Coronary artery (tissue), 2 donors: ENCODE measurements at regions not wholly inside any gene's neighbourhood (a gene's known extent, or its start where the extent isn't known, plus 50 kb on each side); places are given as distances from the start of the nearest gene placed in this dataset.

Experiments used
- DNase-seq: peaks from one replicate; pipeline ENCODE4 v3.0.0-alpha.2; 2017; ENCODE audit warnings: low spot score
- H3K27ac ChIP-seq, 2 donors: fragments of 200-600 bp; sonication (generic); one replicate each; pipeline ENCODE4 v1.5.1; 2016 to 2019
- H3K4me3 ChIP-seq: fragments of 200-600 bp; sonication (generic); 2 replicates; pipeline ENCODE4 v1.5.1; 2016; ENCODE audit warnings: mild to moderate bottlenecking, moderate library complexity
- CTCF ChIP-seq: fragments of 200-600 bp; sonication (generic); IDR thresholded peaks from one replicate; pipeline ENCODE4 v1.5.1; 2019; ENCODE audit warnings: antibody characterized with exemption

- no peak overlapping the region for H3K27ac ChIP-seq
- no peak for TF ChIP-seq CTCF
- no peak overlapping the region for H3K4me3 ChIP-seq
- DNase-seq, result no peak
Measured at GRCh38 chr16:13808102-13808501, 111.9 kb upstream of the ERCC4 start.

GRCh38 chr16:13809765-13810164 lies 110.2 kb upstream of the ERCC4 start:
- Histone ChIP-seq H3K27ac (no peak overlapping the region), H3K4me3 (no peak overlapping the region)
- DNase-seq, result no peak
- TF ChIP-seq CTCF, result no peak

- H3K4me3 ChIP-seq, result no peak overlapping the region
- no peak for DNase-seq
- no peak for TF ChIP-seq CTCF
- H3K27ac ChIP-seq, result no peak overlapping the region
Measured at GRCh38 chr16:13811834-13812233, 108.1 kb upstream of the ERCC4 start.

GRCh38 chr16:13816701-13817100 lies 103.3 kb upstream of the ERCC4 start:
- H3K4me3 ChIP-seq, result no peak overlapping the region
- no peak for DNase-seq
- no peak overlapping the region for H3K27ac ChIP-seq
- TF ChIP-seq CTCF, result no peak

- Histone ChIP-seq H3K4me3 (no peak overlapping the region), H3K27ac (no peak overlapping the region)
- DNase-seq, result no peak
- no peak for TF ChIP-seq CTCF
Measured at GRCh38 chr16:13823501-13823900, 96.5 kb upstream of the ERCC4 start.

GRCh38 chr16:13829697-13830299 lies 90.2 kb upstream of the ERCC4 start:
- H3K27ac ChIP-seq, result no peak overlapping the region
- TF ChIP-seq CTCF, result no peak
- H3K4me3 ChIP-seq, result no peak overlapping the region
- no peak for DNase-seq

GRCh38 chr16:13833515-13833914 lies 86.4 kb upstream of the ERCC4 start:
- DNase-seq, result no peak
- TF ChIP-seq CTCF, result no peak

More at GRCh38 chr16:13833515-13833914, 86.4 kb upstream of the ERCC4 start:
- Histone ChIP-seq H3K27ac (no peak overlapping the region), H3K4me3 (no peak overlapping the region)
